Type B pancreatic cell (in vitro differentiated cells): ENCODE measurements at regions not wholly inside any gene's neighbourhood (a gene's known extent, or its start where the extent isn't known, plus 50 kb on each side); places are given as distances from the start of the nearest gene placed in this dataset.

Source experiments
- DNase-seq: peaks from one replicate; pipeline ENCODE4 v3.0.0; 2021; ENCODE audit warnings: mixed read lengths; ENCODE audit not compliant: unreplicated experiment; ENCODE audit errors: extremely low spot score
- H3K27ac Mint-ChIP-seq: 2 replicates; pipeline ENCODE4 v1.8.0; 2021; ENCODE audit warnings: mild to moderate bottlenecking, mixed read lengths
- H3K27me3 Mint-ChIP-seq: 2 replicates; pipeline ENCODE4 v1.8.0; 2021; ENCODE audit warnings: mixed read lengths
- H3K36me3 Mint-ChIP-seq: 2 replicates; pipeline ENCODE4 v1.8.0; 2021; ENCODE audit warnings: mixed read lengths
- H3K4me1 Mint-ChIP-seq: one replicate; pipeline ENCODE4 v1.8.0; 2021; ENCODE audit warnings: mixed read lengths; ENCODE audit not compliant: unreplicated experiment
- H3K4me3 Mint-ChIP-seq: 2 replicates; pipeline ENCODE4 v1.8.0; 2021; ENCODE audit warnings: mild to moderate bottlenecking, mixed read lengths
- H3K9me3 Mint-ChIP-seq: 2 replicates; pipeline ENCODE4 v1.8.0; 2021; ENCODE audit warnings: mixed read lengths
- CTCF ChIP-seq: fragments of 200-600 bp; sonication (generic); conservative IDR thresholded peaks from 2 replicates; pipeline ENCODE4 v1.5.0; 2021; ENCODE audit warnings: antibody characterized with exemption, mild to moderate bottlenecking

DNA sequence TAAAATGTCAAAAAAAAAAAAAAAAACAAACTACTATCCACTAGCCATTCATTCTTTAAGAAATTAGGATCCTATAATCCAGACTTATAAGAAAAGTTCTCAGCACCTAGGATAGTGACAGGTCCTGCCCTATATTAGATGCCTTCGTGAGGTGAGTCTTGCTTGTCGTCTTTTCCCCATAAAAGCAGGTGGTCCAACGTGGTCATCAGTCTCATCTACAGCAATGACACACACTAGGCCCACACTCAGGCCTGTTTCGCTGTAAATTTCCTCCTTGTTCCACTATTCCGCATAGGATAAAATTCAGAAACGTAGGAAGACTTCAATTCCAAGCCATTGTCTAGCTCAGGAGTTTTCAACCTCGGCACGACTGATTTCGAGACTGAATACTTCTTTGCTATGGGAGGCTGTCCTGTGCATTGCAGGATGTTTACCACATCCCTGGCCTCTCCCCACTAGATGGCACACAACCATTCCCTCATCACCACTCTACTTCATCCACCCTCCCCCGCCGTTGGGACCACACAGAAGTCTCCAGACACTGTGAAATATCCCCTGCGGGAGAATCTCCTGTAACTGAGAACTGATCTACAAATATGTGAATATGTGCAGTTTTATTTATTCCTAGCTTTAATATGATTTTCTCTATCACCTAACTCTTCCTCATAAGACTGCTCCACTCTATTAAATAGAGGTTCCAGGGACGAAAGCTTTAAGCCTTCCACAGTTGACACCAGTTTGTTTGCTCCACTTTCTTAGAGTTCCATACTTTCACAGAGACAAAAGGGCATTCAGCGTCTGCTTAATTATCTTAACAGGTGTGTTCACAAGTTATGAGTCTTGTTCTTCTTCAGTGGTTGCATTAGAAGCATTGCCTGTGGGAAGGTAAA lies 346.3 kb downstream of the BMP2 start:
- H3K27me3 Mint-ChIP-seq = no peaks in the 10 kb centered on the region
- TF ChIP-seq CTCF = peak; percentile 71
- no peak for DNase-seq
- H3K9me3 Mint-ChIP-seq = no peaks in the 10 kb centered on the region
- no peak overlapping the region for H3K4me3 Mint-ChIP-seq
- H3K4me1 Mint-ChIP-seq = peaks cover 17% of the 10 kb centered on the region
- H3K27ac Mint-ChIP-seq = peak overlapping the region; percentile 14
- H3K36me3 Mint-ChIP-seq = no peaks in the 10 kb centered on the region

DNA sequence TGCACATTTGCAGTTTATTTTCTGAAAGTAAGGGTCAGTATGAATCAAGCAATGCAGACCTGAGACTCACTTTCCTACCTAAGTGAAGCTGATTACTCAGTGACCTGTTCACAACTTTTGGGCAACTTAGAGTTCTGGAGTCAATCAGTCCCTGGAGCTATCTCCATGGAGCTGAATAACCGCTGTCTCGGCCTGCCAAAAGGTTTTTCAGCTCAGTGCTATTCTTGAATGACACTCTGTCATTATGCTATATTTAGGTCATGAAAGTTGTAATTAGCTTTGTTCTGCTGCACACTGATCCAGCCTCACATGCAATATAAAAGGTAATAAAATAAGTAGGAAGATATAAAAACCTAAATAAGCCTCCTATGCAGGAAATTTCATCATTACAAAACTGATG lies 356.0 kb downstream of the BMP2 start:
- Mint-ChIP-seq H3K9me3 (no peaks in the 10 kb centered on the region), H3K4me3 (no peak overlapping the region), H3K36me3 (no peaks in the 10 kb centered on the region), H3K27ac (no peak overlapping the region), H3K27me3 (no peaks in the 10 kb centered on the region), H3K4me1 (no peaks in the 10 kb centered on the region)
- no peak for DNase-seq
- TF ChIP-seq CTCF = no peak

GRCh38 chr20:7124120-7124519 lies 356.6 kb downstream of the BMP2 start:
- H3K27ac Mint-ChIP-seq = no peak overlapping the region
- H3K27me3 Mint-ChIP-seq = no peaks in the 10 kb centered on the region
- H3K4me1 Mint-ChIP-seq = no peaks in the 10 kb centered on the region
- H3K9me3 Mint-ChIP-seq = no peaks in the 10 kb centered on the region
- H3K36me3 Mint-ChIP-seq = no peaks in the 10 kb centered on the region
- no peak for TF ChIP-seq CTCF
- no peak overlapping the region for H3K4me3 Mint-ChIP-seq
- no peak for DNase-seq

DNA sequence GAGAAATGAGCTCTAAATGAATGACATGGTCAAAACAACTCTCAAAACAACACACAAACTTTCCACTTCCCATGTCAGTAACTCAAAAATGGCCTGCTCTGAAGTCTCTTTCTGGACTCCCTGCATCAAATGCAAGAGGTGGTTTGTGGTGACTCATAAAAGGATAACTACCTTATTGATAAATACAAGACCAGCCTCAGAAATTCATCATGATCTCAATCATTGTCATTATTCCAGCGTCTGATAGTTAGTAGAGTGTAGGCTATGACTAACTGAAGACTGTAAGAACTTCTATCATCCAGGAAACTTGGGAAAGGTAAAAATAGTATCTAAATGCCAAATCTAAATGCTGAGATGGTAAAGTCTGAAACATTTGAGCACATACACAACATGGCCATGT lies 369.4 kb downstream of the BMP2 start:
- TF ChIP-seq CTCF = no peak
- no peak for DNase-seq
- peaks cover 8% of the 10 kb centered on the region for H3K4me1 Mint-ChIP-seq
- H3K4me3 Mint-ChIP-seq = no peak overlapping the region
- no peaks in the 10 kb centered on the region for H3K36me3 Mint-ChIP-seq
- peaks cover 4% of the 10 kb centered on the region for H3K9me3 Mint-ChIP-seq
- no peak overlapping the region for H3K27ac Mint-ChIP-seq
- H3K27me3 Mint-ChIP-seq = peaks cover 10% of the 10 kb centered on the region

GRCh38 chr20:7137395-7138151 lies 370.1 kb downstream of the BMP2 start:
- H3K4me1 Mint-ChIP-seq = peaks cover 8% of the 10 kb centered on the region
- peaks cover 10% of the 10 kb centered on the region for H3K27me3 Mint-ChIP-seq
- no peak overlapping the region for H3K4me3 Mint-ChIP-seq
- no peak overlapping the region for H3K27ac Mint-ChIP-seq
- no peaks in the 10 kb centered on the region for H3K36me3 Mint-ChIP-seq
- peaks cover 4% of the 10 kb centered on the region for H3K9me3 Mint-ChIP-seq
- DNase-seq = no peak
- TF ChIP-seq CTCF = no peak
